Bronchial epithelial cell (primary cell): ENCODE measurements at regions not wholly inside any gene's neighbourhood (a gene's known extent, or its start where the extent isn't known, plus 50 kb on each side); places are given as distances from the start of the nearest gene placed in this dataset.

Experiments
- DNase-seq: peaks from one replicate; pipeline ENCODE4 v3.0.0-alpha.2; 2010; ENCODE audit warnings: low read depth
- FAIRE-seq: peaks from 2 replicates; lab custom pipeline; 2011; peaks lifted over from hg19 to GRCh38; lab: Jason Lieb, UNC
- H3K27me3 ChIP-seq: 2 replicates; pipeline ENCODE4 v1.5.1; 2011; ENCODE audit warnings: low read length; ENCODE audit not compliant: control insufficient read depth, insufficient read depth
- H3K36me3 ChIP-seq: 2 replicates; pipeline ENCODE4 v1.5.1; 2011; ENCODE audit warnings: low read length; ENCODE audit not compliant: control insufficient read depth, insufficient read depth
- H3K4me3 ChIP-seq: 2 replicates; pipeline ENCODE4 v1.5.1; 2011; ENCODE audit warnings: mild to moderate bottlenecking, low read depth, low read length, control low read depth
- TF ChIP-seq, protein P1 (sequence below): IDR thresholded peaks from 2 replicates; pipeline ENCODE4 v1.5.1; 2011; ENCODE audit warnings: mild to moderate bottlenecking, moderate library complexity, low read length, control low read depth, inconsistent platforms; ENCODE audit not compliant: insufficient read depth, severe bottlenecking

DNA sequence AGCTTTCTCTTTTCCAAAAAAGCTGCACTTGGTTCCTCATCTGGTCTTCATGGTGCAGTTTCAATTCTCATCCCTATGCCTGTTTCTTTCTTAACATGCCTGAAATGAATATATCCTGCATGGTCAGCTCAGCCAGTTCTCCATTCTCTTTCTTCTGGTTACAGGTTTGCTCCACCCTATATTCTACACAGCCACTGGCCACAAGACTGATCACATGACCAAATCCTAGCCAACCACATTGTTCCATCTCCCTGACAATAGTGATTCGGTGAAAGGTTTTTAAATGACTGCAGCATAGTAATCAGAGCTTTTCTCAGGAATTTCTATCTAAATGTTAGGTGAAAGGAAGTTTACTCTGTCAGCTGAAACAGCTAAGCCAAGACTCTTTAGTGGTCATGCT is 891.4 kb downstream of the METTL15 start:
- no peak overlapping the region for H3K4me3 ChIP-seq
- FAIRE-seq (no peak), DNase-seq (no peak)
- H3K36me3 ChIP-seq = no peaks in the 10 kb centered on the region
- H3K27me3 ChIP-seq = no peaks in the 10 kb centered on the region
- TF ChIP-seq, protein P1, sequence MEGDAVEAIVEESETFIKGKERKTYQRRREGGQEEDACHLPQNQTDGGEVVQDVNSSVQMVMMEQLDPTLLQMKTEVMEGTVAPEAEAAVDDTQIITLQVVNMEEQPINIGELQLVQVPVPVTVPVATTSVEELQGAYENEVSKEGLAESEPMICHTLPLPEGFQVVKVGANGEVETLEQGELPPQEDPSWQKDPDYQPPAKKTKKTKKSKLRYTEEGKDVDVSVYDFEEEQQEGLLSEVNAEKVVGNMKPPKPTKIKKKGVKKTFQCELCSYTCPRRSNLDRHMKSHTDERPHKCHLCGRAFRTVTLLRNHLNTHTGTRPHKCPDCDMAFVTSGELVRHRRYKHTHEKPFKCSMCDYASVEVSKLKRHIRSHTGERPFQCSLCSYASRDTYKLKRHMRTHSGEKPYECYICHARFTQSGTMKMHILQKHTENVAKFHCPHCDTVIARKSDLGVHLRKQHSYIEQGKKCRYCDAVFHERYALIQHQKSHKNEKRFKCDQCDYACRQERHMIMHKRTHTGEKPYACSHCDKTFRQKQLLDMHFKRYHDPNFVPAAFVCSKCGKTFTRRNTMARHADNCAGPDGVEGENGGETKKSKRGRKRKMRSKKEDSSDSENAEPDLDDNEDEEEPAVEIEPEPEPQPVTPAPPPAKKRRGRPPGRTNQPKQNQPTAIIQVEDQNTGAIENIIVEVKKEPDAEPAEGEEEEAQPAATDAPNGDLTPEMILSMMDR = no peak

DNA sequence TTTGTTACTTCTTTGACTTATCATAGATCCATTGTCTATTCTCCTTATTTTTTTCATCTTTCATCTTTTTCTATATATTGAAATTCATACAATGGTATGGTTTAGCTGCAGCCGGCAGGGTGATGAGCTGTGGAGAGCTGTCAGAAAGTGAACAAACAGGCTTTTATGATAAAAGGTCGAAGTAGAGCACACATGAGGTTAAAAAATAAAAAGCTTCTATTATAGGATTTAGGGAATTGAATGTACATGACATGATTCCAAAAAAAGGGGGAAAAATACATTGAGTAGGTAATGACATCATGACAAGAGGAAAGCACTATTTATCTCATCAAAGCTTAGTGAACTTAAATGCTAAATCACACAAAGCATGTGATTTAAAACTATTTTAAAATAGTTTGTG is 884.8 kb downstream of the METTL15 start:
- H3K27me3 ChIP-seq = no peaks in the 10 kb centered on the region
- TF ChIP-seq, protein P1 = no peak
- H3K36me3 ChIP-seq = no peaks in the 10 kb centered on the region
- no peak overlapping the region for H3K4me3 ChIP-seq
- no peak for FAIRE-seq
- no peak for DNase-seq

DNA sequence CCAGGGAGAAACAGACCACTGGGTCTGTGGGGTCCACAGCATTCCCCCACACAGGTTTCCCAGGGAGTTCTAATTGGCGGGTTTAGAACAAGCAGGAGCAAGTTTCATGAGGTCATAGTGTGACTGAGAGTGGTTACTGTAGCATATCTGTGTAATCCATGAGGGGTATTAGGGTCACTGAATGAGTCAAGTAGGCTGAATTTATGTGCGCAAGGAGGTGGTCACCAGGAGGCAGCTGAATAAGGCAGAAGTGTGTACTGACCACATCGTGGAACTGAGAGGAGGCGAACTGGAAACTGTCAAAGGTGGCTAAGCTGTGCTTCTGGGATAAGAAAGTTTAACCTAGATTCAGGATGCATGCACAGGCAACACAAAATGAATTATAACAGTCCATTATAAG is 876.0 kb downstream of the METTL15 start:
- TF ChIP-seq, protein P1 = no peak
- FAIRE-seq = no peak
- H3K36me3 ChIP-seq = no peaks in the 10 kb centered on the region
- peak; percentile 22 for DNase-seq
- no peak overlapping the region for H3K4me3 ChIP-seq
- no peaks in the 10 kb centered on the region for H3K27me3 ChIP-seq

DNA sequence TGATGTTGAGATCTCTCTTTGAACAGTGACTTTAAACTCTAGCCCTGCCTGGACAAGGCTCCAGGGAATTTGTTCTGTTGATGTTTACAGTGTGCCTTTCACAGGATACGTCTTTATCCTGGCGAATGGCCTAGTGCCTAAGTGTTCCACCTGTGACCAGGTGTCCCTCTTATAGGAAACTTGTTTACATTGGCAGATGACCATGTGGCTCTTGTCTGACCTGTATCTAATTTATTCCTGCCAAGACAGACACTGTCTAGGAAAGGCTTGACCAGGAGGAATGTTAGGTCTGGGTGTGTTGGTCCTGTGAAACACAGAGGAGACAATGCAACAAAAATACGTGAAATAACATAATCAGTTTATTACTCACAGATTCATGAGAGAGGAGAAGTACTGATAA is 875.6 kb downstream of the METTL15 start:
- DNase-seq = no peak
- TF ChIP-seq, protein P1 = no peak
- FAIRE-seq = no peak
- H3K4me3 ChIP-seq = no peak overlapping the region
- H3K36me3 ChIP-seq = no peaks in the 10 kb centered on the region
- no peaks in the 10 kb centered on the region for H3K27me3 ChIP-seq

DNA sequence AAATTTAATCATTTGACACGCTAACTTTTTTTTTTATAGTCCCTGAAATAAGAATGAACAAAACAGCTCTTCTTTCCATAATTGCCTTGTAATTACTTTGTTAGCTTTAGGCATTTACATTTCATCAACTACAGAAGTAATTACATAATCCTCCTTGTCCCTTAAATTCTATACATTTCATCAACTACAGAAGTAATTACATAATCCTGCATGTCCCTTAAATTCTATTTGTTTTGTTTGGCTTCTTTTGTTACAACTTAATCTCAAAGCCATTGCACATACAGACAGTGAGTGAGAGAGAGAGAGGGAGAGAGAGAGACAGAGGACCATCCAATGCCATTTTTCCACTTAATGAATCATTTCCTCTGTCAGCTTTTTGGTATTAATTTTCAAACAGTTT is 873.2 kb downstream of the METTL15 start:
- peak; percentile 21 for DNase-seq
- TF ChIP-seq, protein P1 = no peak
- no peak for FAIRE-seq

DNA sequence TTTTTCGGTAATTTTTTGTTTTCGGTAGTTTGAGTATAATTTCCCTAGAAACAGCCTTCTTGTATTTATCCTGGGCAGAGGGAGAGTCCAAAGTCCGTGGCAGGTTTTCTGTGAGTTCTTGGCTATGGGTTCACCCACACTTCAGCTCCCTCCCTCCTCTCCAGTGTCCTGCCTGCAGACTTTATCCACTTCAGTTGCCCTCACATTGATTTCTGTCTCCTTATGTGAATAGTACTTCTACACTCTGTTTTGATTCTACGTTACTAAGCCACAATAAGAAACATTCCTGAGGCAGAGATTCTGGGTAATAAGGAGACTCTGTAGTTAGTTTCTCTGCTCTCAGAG is 868.6 kb downstream of the METTL15 start:
- no peak overlapping the region for H3K4me3 ChIP-seq
- H3K27me3 ChIP-seq = no peaks in the 10 kb centered on the region
- FAIRE-seq (no peak), DNase-seq (no peak)
- H3K36me3 ChIP-seq = no peaks in the 10 kb centered on the region
- TF ChIP-seq, protein P1 = no peak

More for the DNA sequence above, 873.2 kb downstream of the METTL15 start:
- Histone ChIP-seq H3K36me3 (no peaks in the 10 kb centered on the region), H3K4me3 (no peak overlapping the region), H3K27me3 (no peaks in the 10 kb centered on the region)
